ENCODE measurements at regions not wholly inside any gene's neighbourhood (a gene's known extent, or its start where the extent isn't known, plus 50 kb on each side); places are given as distances from the start of the nearest gene placed in this dataset.

DNA sequence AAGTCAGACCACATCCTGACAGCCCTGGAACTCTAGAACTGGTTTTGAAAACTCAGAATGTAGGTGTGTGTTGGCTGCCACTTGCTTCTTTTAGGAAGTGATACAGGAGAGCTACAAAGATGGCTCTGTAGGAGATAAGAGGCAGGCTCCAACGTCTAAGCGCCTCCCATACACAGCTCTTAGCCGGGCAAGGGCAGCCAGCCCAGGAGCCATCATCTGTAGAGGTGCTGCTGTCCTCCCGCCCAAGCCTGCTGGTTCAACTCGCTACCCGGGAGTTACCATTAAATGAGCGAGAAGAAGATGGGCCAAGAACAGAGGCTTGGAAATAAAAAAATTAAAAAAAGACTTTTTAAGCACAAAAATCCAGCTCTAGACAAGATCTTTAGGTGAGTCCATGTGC, 61.2 kb upstream of the DIO3 start:
- TF ChIP-seq, protein P1, sequence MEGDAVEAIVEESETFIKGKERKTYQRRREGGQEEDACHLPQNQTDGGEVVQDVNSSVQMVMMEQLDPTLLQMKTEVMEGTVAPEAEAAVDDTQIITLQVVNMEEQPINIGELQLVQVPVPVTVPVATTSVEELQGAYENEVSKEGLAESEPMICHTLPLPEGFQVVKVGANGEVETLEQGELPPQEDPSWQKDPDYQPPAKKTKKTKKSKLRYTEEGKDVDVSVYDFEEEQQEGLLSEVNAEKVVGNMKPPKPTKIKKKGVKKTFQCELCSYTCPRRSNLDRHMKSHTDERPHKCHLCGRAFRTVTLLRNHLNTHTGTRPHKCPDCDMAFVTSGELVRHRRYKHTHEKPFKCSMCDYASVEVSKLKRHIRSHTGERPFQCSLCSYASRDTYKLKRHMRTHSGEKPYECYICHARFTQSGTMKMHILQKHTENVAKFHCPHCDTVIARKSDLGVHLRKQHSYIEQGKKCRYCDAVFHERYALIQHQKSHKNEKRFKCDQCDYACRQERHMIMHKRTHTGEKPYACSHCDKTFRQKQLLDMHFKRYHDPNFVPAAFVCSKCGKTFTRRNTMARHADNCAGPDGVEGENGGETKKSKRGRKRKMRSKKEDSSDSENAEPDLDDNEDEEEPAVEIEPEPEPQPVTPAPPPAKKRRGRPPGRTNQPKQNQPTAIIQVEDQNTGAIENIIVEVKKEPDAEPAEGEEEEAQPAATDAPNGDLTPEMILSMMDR (IDR thresholded peaks at IDR 0.05): no peak
- TF ChIP-seq, protein P2, sequence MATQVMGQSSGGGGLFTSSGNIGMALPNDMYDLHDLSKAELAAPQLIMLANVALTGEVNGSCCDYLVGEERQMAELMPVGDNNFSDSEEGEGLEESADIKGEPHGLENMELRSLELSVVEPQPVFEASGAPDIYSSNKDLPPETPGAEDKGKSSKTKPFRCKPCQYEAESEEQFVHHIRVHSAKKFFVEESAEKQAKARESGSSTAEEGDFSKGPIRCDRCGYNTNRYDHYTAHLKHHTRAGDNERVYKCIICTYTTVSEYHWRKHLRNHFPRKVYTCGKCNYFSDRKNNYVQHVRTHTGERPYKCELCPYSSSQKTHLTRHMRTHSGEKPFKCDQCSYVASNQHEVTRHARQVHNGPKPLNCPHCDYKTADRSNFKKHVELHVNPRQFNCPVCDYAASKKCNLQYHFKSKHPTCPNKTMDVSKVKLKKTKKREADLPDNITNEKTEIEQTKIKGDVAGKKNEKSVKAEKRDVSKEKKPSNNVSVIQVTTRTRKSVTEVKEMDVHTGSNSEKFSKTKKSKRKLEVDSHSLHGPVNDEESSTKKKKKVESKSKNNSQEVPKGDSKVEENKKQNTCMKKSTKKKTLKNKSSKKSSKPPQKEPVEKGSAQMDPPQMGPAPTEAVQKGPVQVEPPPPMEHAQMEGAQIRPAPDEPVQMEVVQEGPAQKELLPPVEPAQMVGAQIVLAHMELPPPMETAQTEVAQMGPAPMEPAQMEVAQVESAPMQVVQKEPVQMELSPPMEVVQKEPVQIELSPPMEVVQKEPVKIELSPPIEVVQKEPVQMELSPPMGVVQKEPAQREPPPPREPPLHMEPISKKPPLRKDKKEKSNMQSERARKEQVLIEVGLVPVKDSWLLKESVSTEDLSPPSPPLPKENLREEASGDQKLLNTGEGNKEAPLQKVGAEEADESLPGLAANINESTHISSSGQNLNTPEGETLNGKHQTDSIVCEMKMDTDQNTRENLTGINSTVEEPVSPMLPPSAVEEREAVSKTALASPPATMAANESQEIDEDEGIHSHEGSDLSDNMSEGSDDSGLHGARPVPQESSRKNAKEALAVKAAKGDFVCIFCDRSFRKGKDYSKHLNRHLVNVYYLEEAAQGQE (IDR thresholded peaks at IDR 0.05; ENCODE audit: low read depth, low read length): no peak
- TF ChIP-seq, protein P3, sequence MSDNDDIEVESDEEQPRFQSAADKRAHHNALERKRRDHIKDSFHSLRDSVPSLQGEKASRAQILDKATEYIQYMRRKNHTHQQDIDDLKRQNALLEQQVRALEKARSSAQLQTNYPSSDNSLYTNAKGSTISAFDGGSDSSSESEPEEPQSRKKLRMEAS (IDR thresholded peaks at IDR 0.05; ENCODE audit: low read depth): no peak
- TF ChIP-seq ELF1 (IDR thresholded peaks at IDR 0.05): no peak
- TF ChIP-seq GATA2 (CRISPR knock-in tag; IDR thresholded peaks at IDR 0.05): no peak
- no peak for TF ChIP-seq POLR2AphosphoS5 (IDR thresholded peaks at IDR 0.05; ENCODE audit: low read depth, low read length)
- TF ChIP-seq FOXM1 (IDR thresholded peaks at IDR 0.05; ENCODE audit: low read depth): no peak
- TF ChIP-seq EP300 (IDR thresholded peaks at IDR 0.05; ENCODE audit: borderline replicate concordance in 1 of 2, low read depth in 1 of 2, low read length in 1 of 2): no peak

Data from SK-N-SH (cell line).